ENCODE measurements at regions not wholly inside any gene's neighbourhood (a gene's known extent, or its start where the extent isn't known, plus 50 kb on each side); places are given as distances from the start of the nearest gene placed in this dataset.

- no TSS peak for BruUV-seq (replicated peaks)
- Histone ChIP-seq H4K20me1 (replicated peaks; ENCODE audit: control insufficient read depth, insufficient read depth, low read length) (no peaks in the 10 kb centered on the region), H3K4me2 (ENCODE audit: insufficient read depth, low read length) (no peak overlapping the region), H3K79me2 (ENCODE audit: control insufficient read depth, insufficient read depth, low read length) (no peaks in the 10 kb centered on the region), H3K4me3 (no peak overlapping the region), H3K36me3 (ENCODE audit: control insufficient read depth, insufficient read depth, low read length) (no peaks in the 10 kb centered on the region), H3K27me3 (ENCODE audit: control insufficient read depth in 2 of 2, insufficient read depth in 2 of 2, low read length in 2 of 2) (peaks cover 0 to 5% of the 10 kb centered on the region in 2 experiments; a peak in 2 of 5 replicates), H3K9me3 (replicated peaks; ENCODE audit: control insufficient read depth, insufficient read depth, low read depth, low read length) (no peaks in the 10 kb centered on the region), H3K27ac (ENCODE audit: extremely low read depth, low read depth, low read length) (no peak overlapping the region), H3K4me1 (replicated peaks in 1 of 2; ENCODE audit: control insufficient read depth in 2 of 2, insufficient read depth in 2 of 2, low read length in 2 of 2) (no peaks in the 10 kb centered on the region), H2AFZ (ENCODE audit: low read depth, low read length) (no peak overlapping the region), H3K9ac (ENCODE audit: insufficient read depth in 1 of 2, low read depth in 2 of 2, low read length in 2 of 2) (no peak overlapping the region), H3K9me1 (ENCODE audit: control insufficient read depth, insufficient read depth, low read length) (no peaks in the 10 kb centered on the region)
- no peak for TF ChIP-seq ZBTB33 (CRISPR knock-in tag; IDR thresholded peaks at IDR 0.05)
- no peak for TF ChIP-seq PHF21A (IDR thresholded peaks at IDR 0.05; ENCODE audit: borderline replicate concordance, low read depth)
- TF ChIP-seq ZNF146 (CRISPR knock-in tag; IDR thresholded peaks at IDR 0.05; ENCODE audit: unreplicated experiment), result no peak
- 53% methylated on average over 2 of the region's 2 CpGs for whole genome bisulfite sequencing (ENCODE audit: insufficient coverage, low coverage, missing lambda C conversion rate)
- intact Hi-C loops (cut with micrococcal nuclease), result no loop called here
- FAIRE-seq, result no peak
- ChIA-PET CTCF (ENCODE audit: low intra/inter-chr PET ratio) (no interaction called here), POLR2A (no interaction called here)
- in situ Hi-C loops (cut with MboI), result no loop called here
- no peak for DNase-seq (ENCODE audit: extremely low read depth in 1 of 4, low spot score in 3 of 4)
- ATAC-seq, result no peak
Observed at GRCh38 chr2:207264310-207264709, 98.6 kb upstream of the KLF7 start.

- no peak overlapping the region for H2AFZ ChIP-seq (ENCODE audit: low read depth, low read length)
- H4K20me1 ChIP-seq (replicated peaks; ENCODE audit: control insufficient read depth, insufficient read depth, low read length), result no peaks in the 10 kb centered on the region
- H3K27ac ChIP-seq (ENCODE audit: extremely low read depth, low read depth, low read length), result no peak overlapping the region
- WGBS (ENCODE audit: insufficient coverage, low coverage, missing lambda C conversion rate), result 25% methylated on average over 2 of the region's 2 CpGs
- ATAC-seq (no peak), DNase-seq (ENCODE audit: extremely low read depth in 1 of 4, low spot score in 3 of 4) (no peak), FAIRE-seq (no peak)
- CTCF ChIA-PET (ENCODE audit: low intra/inter-chr PET ratio), result no interaction called here
- H3K9me3 ChIP-seq (replicated peaks; ENCODE audit: control insufficient read depth, insufficient read depth, low read depth, low read length), result no peaks in the 10 kb centered on the region
- H3K4me1 ChIP-seq (replicated peaks in 1 of 2; ENCODE audit: control insufficient read depth in 2 of 2, insufficient read depth in 2 of 2, low read length in 2 of 2), result no peaks in the 10 kb centered on the region
- H3K36me3 ChIP-seq (ENCODE audit: control insufficient read depth, insufficient read depth, low read length), result no peaks in the 10 kb centered on the region
- H3K4me2 ChIP-seq (ENCODE audit: insufficient read depth, low read length), result no peak overlapping the region
- POLR2A ChIA-PET, result no interaction called here
- in situ Hi-C loops (cut with MboI), result no loop called here
- no peak overlapping the region for H3K9ac ChIP-seq (ENCODE audit: insufficient read depth in 1 of 2, low read depth in 2 of 2, low read length in 2 of 2)
- H3K9me1 ChIP-seq (ENCODE audit: control insufficient read depth, insufficient read depth, low read length), result no peaks in the 10 kb centered on the region
- no TSS peak for BruUV-seq (replicated peaks)
- H3K27me3 ChIP-seq (ENCODE audit: control insufficient read depth in 2 of 2, insufficient read depth in 2 of 2, low read length in 2 of 2), result peaks cover 0 to 5% of the 10 kb centered on the region in 2 experiments; a peak in 2 of 5 replicates
- no peaks in the 10 kb centered on the region for H3K79me2 ChIP-seq (ENCODE audit: control insufficient read depth, insufficient read depth, low read length)
- no peak overlapping the region for H3K4me3 ChIP-seq
- intact Hi-C loops (cut with micrococcal nuclease), result no loop called here
- no peak for TF ChIP-seq DNMT1 (IDR thresholded peaks at IDR 0.05)
Observed at GRCh38 chr2:207265332-207265731, 99.6 kb upstream of the KLF7 start.

Data from K562 (cell line).